DND-41 (cell line): ENCODE measurements at regions not wholly inside any gene's neighbourhood (a gene's known extent, or its start where the extent isn't known, plus 50 kb on each side); places are given as distances from the start of the nearest gene placed in this dataset.
"Not testable (repeated sequence)": the region's sequence is repeated elsewhere in the genome, so short reads cannot be mapped to it uniquely, and the experiment has no call there.

Source experiments
- ATAC-seq: fragments of 200-7000 bp; cut with Tn5 transposase; 3 replicates; pipeline ENCODE4 v1.9.1; 2021; ENCODE audit warnings: low read depth; ENCODE audit not compliant: insufficient read depth
- DNase-seq: peaks from one replicate; pipeline ENCODE4 v3.0.0-alpha.2; 2020
- H2AFZ ChIP-seq: 2 replicates; pipeline ENCODE4 v1.6.0; 2012; ENCODE audit warnings: low read depth, low read length
- H3K27ac ChIP-seq: 2 replicates; pipeline ENCODE4 v1.5.1; 2012; ENCODE audit warnings: low read length, inconsistent platforms
- H3K27me3 ChIP-seq: fragments of 200-600 bp; sonication (generic); 2 replicates; pipeline ENCODE4 v1.6.0; 2012; ENCODE audit warnings: low read length, mild to moderate bottlenecking, inconsistent platforms; ENCODE audit not compliant: insufficient read depth, poor library complexity
- H3K36me3 ChIP-seq: 2 replicates; pipeline ENCODE4 v1.5.1; 2012; ENCODE audit warnings: low read length, inconsistent platforms; ENCODE audit not compliant: insufficient read depth
- H3K4me1 ChIP-seq: 2 replicates; pipeline ENCODE4 v1.5.1; 2012; ENCODE audit warnings: mild to moderate bottlenecking, low read length; ENCODE audit not compliant: insufficient read depth
- H3K4me2 ChIP-seq: 2 replicates; pipeline ENCODE4 v1.6.0; 2012; ENCODE audit warnings: mild to moderate bottlenecking, moderate library complexity, low read length, inconsistent platforms; ENCODE audit not compliant: insufficient read depth
- H3K4me3 ChIP-seq, 2 experiments: fragments of 200-600 bp in 1 of 2; shearing (Covaris generic) in 1 of 2; 2 replicates each; pipeline ENCODE4 v1.5.1; 2012 to 2016; ENCODE audit warnings: inconsistent platforms in 2 of 2, low read length in 2 of 2, mild to moderate bottlenecking in 2 of 2, low read depth in 1 of 2, moderate library complexity in 1 of 2
- H3K79me2 ChIP-seq: 2 replicates; pipeline ENCODE4 v1.6.0; 2012; ENCODE audit warnings: low read length, inconsistent platforms; ENCODE audit not compliant: insufficient read depth
- H3K9ac ChIP-seq: 2 replicates; pipeline ENCODE4 v1.6.0; 2012; ENCODE audit warnings: low read depth, mild to moderate bottlenecking, inconsistent platforms, low read length, moderate library complexity
- H3K9me3 ChIP-seq: 2 replicates; pipeline ENCODE4 v1.5.1; 2012; ENCODE audit warnings: low read length, moderate library complexity, mild to moderate bottlenecking, inconsistent platforms; ENCODE audit not compliant: insufficient read depth, severe bottlenecking
- H4K20me1 ChIP-seq: 2 replicates; pipeline ENCODE4 v1.6.0; 2012; ENCODE audit warnings: low read length; ENCODE audit not compliant: insufficient read depth
- EZH2 ChIP-seq: IDR thresholded peaks from 3 replicates; pipeline ENCODE4 v1.6.1; 2012; ENCODE audit warnings: borderline replicate concordance, low read depth, mild to moderate bottlenecking, moderate library complexity, low read length, inconsistent platforms; ENCODE audit not compliant: severe bottlenecking
- TF ChIP-seq, protein P1 (sequence below): IDR thresholded peaks from 2 replicates; pipeline ENCODE4 v1.5.1; 2012; ENCODE audit warnings: borderline replicate concordance, low read length, moderate library complexity, mild to moderate bottlenecking; ENCODE audit not compliant: poor library complexity, severe bottlenecking; ENCODE audit errors: extremely low read depth

DNA sequence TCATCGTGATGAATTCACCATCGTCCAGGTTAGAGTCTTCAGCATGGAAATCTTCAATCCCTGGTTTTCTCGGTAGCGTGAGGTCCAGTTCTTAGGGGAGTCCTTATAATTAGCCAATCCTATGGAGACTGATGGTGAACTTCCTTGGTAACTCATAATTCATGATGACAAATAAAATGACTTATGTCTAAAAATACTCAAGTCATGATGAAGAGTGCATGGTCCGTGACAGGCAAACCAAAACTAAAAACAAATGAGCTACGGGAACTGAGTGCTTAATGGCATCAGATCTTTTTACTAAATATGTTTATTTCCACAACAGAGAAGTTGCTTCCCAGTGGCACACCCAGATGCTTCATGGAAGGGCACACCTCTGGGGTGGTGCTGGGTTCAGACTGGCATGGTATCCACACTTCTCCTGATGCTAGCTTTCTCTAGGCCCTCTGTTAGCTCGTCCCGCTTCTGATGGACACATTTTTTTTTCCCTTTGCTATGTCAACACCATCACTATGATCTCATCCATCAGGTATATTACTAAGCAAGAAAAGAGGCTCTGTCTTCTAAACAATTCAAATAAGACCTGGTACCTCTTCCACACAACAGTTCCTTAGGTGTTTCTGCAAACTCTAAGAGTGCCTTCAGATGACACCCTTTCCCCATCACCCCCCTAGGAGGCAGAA, 92.8 kb upstream of the NEDD4L start:
- Histone ChIP-seq H3K9me3 (no peaks in the 10 kb centered on the region), H3K36me3 (no peaks in the 10 kb centered on the region), H3K79me2 (no peaks in the 10 kb centered on the region), H3K9ac (no peak overlapping the region), H3K4me1 (no peaks in the 10 kb centered on the region), H3K27ac (no peak overlapping the region), H3K4me3 (no peak overlapping the region), H4K20me1 (no peaks in the 10 kb centered on the region), H3K4me2 (no peak overlapping the region), H3K27me3 (peaks cover 4% of the 10 kb centered on the region), H2AFZ (no peak overlapping the region)
- DNase-seq (no peak), ATAC-seq (no peak)
- no peak for TF ChIP-seq EZH2
- TF ChIP-seq, protein P1, sequence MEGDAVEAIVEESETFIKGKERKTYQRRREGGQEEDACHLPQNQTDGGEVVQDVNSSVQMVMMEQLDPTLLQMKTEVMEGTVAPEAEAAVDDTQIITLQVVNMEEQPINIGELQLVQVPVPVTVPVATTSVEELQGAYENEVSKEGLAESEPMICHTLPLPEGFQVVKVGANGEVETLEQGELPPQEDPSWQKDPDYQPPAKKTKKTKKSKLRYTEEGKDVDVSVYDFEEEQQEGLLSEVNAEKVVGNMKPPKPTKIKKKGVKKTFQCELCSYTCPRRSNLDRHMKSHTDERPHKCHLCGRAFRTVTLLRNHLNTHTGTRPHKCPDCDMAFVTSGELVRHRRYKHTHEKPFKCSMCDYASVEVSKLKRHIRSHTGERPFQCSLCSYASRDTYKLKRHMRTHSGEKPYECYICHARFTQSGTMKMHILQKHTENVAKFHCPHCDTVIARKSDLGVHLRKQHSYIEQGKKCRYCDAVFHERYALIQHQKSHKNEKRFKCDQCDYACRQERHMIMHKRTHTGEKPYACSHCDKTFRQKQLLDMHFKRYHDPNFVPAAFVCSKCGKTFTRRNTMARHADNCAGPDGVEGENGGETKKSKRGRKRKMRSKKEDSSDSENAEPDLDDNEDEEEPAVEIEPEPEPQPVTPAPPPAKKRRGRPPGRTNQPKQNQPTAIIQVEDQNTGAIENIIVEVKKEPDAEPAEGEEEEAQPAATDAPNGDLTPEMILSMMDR: no peak

DNA sequence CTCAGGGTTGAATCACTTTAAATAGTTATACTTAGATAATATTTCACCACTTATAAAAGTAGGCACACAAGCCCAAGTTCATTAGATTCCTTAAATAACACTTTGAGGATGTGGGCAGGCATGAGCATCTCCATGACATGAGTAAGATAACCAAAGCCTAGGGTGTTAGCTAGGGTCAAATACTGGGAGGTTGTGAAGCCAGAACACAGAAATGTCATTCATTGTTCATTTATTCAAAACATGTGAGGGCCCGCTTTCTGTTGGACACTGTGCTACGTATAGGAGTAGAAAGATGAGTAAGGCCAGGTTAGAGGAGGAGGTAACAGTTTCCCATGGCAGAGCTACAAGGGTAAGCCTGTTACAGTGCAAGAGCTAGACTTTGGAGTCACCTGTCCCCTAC, 93.5 kb upstream of the NEDD4L start:
- H2AFZ ChIP-seq: no peak overlapping the region
- no peaks in the 10 kb centered on the region for H3K9me3 ChIP-seq
- H3K79me2 ChIP-seq: no peaks in the 10 kb centered on the region
- H3K36me3 ChIP-seq: no peaks in the 10 kb centered on the region
- no peak overlapping the region for H3K4me3 ChIP-seq
- no peak for TF ChIP-seq EZH2
- TF ChIP-seq, protein P1: no peak
- no peak overlapping the region for H3K4me2 ChIP-seq
- no peaks in the 10 kb centered on the region for H4K20me1 ChIP-seq
- no peak for DNase-seq
- H3K27ac ChIP-seq: no peak overlapping the region
- H3K27me3 ChIP-seq: peaks cover 4% of the 10 kb centered on the region
- H3K4me1 ChIP-seq: no peaks in the 10 kb centered on the region
- no peak for ATAC-seq
- no peak overlapping the region for H3K9ac ChIP-seq

DNA sequence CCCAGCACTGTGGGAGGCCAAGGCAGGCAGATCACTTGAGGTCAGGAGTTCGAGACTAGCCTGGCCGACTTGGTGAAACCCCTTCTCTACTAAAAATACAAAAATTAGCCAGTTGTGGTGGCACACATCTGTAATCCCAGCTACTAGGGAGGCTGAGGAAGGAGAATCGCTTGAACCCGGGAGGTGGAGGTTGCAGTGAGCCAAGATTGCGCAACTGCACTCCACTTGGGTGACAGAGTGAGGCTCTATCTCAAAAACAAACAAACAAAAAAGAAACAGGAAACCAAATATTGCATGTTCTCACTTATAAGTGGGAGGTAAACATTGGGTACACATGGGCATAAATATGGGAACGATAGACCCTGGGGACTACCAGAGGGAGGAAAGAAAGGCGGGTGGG, 94.7 kb upstream of the NEDD4L start:
- not testable (repeated sequence) for H3K27me3 ChIP-seq, H3K9me3 ChIP-seq, H3K4me3 ChIP-seq, H3K4me2 ChIP-seq, DNase-seq, H2AFZ ChIP-seq, H4K20me1 ChIP-seq, H3K36me3 ChIP-seq, ATAC-seq, H3K79me2 ChIP-seq, H3K9ac ChIP-seq, H3K4me1 ChIP-seq, H3K27ac ChIP-seq

DNA sequence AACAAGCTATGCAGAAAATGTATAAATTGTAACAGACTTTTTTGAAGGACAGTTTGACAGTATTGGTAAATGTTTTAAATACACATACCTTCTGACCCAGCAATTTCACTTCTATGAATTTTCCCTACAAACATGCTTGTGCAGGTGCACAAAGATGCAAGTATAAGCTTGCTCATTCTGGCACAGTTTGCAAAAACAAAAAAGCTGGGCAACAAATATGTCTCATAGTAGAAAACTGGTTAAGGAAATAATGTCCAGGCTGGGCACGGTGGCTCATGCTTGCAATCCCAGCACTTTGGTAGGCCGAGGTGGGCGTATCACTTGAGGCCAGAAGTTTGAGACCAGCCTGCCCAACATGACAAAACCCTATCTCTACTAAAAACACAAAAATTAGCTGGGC, 96.9 kb upstream of the NEDD4L start:
- no peak overlapping the region for H2AFZ ChIP-seq
- H3K36me3 ChIP-seq: no peaks in the 10 kb centered on the region
- TF ChIP-seq EZH2: no peak
- TF ChIP-seq, protein P1: no peak
- ATAC-seq (no peak), DNase-seq (no peak)
- H3K4me1 ChIP-seq: no peaks in the 10 kb centered on the region
- H3K4me2 ChIP-seq: no peak overlapping the region
- no peaks in the 10 kb centered on the region for H3K79me2 ChIP-seq
- H3K9me3 ChIP-seq: no peaks in the 10 kb centered on the region
- H3K4me3 ChIP-seq: no peak overlapping the region
- no peaks in the 10 kb centered on the region for H4K20me1 ChIP-seq
- H3K27me3 ChIP-seq: no peaks in the 10 kb centered on the region
- no peak overlapping the region for H3K9ac ChIP-seq
- H3K27ac ChIP-seq: no peak overlapping the region
